Gastrocnemius medialis (tissue), 4 donors: ENCODE measurements at regions not wholly inside any gene's neighbourhood (a gene's known extent, or its start where the extent isn't known, plus 50 kb on each side); places are given as distances from the start of the nearest gene placed in this dataset.
"Not testable (repeated sequence)": the region's sequence is repeated elsewhere in the genome, so short reads cannot be mapped to it uniquely, and the experiment has no call there.

Source experiments
- POLR2A ChIP-seq, 2 donors: fragments of 450-650 bp; IDR thresholded peaks; one replicate each; pipeline ENCODE4 v1.6.1; 2017; ENCODE audit warnings: antibody characterized with exemption in 2 of 2, mild to moderate bottlenecking in 2 of 2, moderate library complexity in 2 of 2
- TF ChIP-seq, protein P1 (sequence below), 5 experiments: fragments of 450-650 bp in 3 of 5; fragments of 200-600 bp in 2 of 5; sonication (generic) in 2 of 5; IDR thresholded peaks in 4 of 5; conservative IDR thresholded peaks in 1 of 5; 1 replicate in 4 of 5; 2 replicates in 1 of 5; pipeline ENCODE4 v1.5.1; 2016 to 2019; ENCODE audit warnings: antibody characterized with exemption in 5 of 5, mild to moderate bottlenecking in 3 of 5, moderate library complexity in 3 of 5

GRCh38 chr2:235109561-235109960, 157.7 kb downstream of the SH3BP4 start:
- TF ChIP-seq, protein P1, sequence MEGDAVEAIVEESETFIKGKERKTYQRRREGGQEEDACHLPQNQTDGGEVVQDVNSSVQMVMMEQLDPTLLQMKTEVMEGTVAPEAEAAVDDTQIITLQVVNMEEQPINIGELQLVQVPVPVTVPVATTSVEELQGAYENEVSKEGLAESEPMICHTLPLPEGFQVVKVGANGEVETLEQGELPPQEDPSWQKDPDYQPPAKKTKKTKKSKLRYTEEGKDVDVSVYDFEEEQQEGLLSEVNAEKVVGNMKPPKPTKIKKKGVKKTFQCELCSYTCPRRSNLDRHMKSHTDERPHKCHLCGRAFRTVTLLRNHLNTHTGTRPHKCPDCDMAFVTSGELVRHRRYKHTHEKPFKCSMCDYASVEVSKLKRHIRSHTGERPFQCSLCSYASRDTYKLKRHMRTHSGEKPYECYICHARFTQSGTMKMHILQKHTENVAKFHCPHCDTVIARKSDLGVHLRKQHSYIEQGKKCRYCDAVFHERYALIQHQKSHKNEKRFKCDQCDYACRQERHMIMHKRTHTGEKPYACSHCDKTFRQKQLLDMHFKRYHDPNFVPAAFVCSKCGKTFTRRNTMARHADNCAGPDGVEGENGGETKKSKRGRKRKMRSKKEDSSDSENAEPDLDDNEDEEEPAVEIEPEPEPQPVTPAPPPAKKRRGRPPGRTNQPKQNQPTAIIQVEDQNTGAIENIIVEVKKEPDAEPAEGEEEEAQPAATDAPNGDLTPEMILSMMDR (IDR thresholded peaks at IDR 0.05 in 4 of 5, conservative IDR thresholded peaks at IDR 0.05 in 1 of 5): not testable (repeated sequence)
- TF ChIP-seq POLR2A (IDR thresholded peaks at IDR 0.05): not testable (repeated sequence)
